Colon (tissue), 2 donors: ENCODE measurements at regions not wholly inside any gene's neighbourhood (a gene's known extent, or its start where the extent isn't known, plus 50 kb on each side); places are given as distances from the start of the nearest gene placed in this dataset.
"Not testable (repeated sequence)": the region's sequence is repeated elsewhere in the genome, so short reads cannot be mapped to it uniquely, and the experiment has no call there.

Source experiments
- FAIRE-seq: peaks from 2 replicates; lab custom pipeline; 2012; peaks lifted over from hg19 to GRCh38; lab: Jason Lieb, UNC
- donor health status: control.
- donor health status: control.

DNA sequence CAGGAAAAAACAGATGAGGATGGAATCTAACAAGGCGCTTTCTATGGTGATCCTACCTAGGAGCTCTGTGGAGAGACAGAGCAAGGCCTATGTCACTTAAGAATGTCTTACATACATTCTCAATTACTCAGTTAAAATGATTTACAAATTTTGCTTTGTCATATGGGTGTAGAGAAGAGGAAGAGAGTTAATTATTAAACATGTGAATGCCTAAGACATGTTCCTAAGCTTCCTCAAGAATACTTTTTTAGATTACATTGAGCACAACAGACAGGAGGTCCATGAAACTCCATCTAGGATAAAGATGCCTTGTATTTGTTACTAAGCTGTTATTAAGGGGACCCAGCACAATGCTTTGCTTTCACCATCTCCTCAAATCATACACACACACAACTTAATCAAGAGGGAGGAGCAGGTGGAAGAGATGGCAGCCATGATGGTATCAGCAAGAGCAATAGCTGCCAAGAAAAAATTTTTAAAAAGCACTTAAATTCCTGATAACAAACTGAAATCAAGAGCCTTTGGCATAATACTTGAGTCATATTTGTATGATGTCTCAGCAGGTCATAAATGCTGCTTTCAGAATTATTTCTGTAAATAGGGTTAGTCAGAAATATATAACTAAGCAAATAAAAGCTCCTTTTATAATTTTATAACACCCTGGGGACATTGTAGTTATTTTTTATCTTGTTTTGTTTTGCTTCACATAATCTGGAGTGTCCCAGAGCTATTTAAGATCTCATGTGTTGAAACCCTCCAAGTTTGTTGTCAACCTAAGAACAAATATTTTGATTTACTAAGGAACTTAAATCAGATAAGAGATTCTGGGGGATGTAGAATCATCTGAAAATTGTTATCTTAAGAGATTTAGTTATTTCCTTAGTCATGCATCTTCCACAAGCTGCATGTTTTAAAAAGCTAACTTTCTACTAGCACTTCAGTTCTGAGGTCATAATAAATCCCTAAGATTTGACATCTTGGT, 70.0 kb upstream of the CD2AP start:
- FAIRE-seq = no peak

DNA sequence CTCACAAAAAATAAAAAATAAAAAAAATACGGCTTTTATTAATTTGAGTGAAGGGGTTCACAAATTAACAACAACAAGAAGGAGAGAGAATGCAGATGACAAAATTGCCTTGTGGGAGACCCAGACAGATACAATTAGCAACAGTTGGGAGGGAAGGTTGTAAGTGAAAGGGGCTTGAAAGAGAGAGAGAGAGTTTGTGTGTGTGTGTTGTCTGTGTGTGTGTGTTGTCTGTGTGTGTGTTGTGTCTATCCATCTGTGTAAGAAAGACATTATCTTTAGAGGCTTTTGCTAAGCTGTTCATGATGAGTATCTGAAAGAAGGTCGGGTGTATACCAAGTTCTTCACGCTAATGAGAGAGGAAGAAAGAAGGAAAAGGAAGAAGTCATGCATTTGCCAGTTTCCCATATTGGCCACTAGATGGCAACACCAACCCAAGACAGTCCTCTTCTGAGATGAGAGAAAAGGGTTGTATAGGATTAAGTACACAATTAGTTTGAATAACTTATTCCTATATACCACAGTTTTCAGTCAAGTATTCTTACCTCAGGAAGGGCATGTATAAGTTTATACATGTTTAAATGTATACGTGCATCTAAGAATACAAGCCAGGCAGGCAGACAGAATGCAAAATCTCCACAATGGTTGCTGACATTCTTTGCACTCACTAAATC, 63.7 kb upstream of the CD2AP start:
- FAIRE-seq = peak; percentile 58

DNA sequence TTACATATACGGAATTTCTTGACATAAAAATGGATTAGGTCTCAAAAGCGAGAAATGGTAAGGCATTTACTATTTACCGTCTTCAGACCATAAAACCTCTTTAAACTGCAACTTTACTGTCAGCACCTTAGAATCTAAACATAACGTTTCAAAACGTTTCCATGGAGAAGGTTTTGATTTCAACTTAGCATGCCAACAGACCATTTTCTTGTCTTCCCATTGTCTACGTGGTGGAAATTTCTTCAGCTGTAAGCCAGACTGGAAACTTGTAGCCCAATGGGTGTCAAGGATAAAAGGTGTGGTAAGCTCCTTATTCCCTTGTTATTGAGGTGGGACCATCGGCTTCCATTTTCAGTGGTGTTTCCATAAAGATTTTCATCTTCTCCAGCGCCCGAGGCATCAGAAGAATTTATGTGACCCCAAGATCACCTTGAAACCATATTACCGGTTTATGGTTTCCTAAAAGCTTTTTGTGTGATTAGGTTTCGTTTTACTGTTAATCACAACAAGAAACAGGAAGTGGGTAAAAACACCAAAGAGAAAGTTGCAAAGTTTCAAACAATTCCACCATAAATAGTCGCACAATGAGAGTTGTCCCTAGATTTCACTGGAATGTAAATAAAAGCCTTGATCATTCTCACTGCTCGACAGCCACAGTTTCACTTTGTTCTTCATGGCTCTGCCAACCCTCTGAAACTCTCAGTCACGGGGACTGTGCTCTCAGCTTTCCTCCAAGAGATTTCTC, 63.0 kb upstream of the CD2AP start:
- peak; percentile 49 for FAIRE-seq

DNA sequence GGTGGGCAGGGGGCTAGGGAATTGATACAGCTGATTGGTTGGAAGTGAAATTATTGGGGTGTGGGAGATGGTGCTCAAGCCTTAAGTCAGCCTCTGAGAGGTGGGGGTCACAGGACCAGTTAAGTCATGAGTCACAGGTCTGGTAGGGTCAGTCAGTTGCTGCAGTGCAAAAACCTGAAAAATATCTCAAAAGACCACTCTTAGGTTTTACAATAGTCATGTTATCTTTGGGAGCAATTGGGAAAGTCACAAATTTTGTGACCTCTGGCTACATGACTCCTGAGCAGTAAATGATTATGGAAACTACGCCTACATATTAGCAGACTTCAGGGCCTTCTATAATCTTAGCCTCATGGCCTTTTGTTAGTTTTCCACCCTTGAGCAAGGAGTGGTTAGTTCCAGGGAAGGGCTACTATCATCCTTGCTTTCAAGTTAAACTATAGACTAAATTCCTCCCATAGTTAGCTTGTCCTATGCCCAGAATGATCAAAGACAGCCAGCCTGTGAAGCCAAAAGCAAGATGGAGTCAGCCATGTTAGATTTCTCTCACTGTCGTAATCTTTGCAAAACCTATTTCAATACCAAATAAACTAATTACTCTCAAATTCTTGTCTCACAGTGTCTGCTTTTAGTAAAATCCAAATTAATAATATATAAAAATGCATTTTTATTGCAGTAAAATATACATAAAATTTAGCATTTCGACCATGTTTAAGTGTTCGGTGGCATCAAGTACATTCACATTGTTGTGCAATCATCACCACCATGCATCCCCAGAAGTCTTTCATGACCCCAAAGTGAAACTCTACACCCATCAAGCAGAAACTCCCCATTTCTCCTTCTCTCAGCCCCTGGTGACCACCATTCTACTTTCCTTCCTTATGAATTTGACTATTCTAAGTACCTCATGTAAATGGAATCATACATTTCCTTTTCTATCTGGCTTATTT, 60.9 kb upstream of the CD2AP start:
- no peak for FAIRE-seq

DNA sequence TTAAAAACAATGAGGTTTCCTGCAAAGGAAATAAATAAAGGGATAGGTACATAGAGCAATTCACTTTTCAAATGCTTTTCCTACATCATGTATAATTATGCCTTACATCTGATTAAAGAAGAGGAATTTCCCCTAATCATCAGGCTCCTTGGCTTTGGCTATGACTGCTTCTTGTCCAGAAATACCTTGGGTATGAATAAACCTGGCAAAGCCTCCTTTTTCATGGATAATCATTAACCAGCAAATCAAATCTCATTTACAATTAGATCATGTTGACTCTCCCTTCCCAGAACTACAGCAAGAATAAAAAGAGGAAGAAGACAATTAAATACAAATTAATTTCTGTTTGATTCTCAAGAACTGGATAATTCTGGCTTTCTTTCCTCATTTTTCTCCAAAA, 58.0 kb upstream of the CD2AP start:
- no peak for FAIRE-seq

DNA sequence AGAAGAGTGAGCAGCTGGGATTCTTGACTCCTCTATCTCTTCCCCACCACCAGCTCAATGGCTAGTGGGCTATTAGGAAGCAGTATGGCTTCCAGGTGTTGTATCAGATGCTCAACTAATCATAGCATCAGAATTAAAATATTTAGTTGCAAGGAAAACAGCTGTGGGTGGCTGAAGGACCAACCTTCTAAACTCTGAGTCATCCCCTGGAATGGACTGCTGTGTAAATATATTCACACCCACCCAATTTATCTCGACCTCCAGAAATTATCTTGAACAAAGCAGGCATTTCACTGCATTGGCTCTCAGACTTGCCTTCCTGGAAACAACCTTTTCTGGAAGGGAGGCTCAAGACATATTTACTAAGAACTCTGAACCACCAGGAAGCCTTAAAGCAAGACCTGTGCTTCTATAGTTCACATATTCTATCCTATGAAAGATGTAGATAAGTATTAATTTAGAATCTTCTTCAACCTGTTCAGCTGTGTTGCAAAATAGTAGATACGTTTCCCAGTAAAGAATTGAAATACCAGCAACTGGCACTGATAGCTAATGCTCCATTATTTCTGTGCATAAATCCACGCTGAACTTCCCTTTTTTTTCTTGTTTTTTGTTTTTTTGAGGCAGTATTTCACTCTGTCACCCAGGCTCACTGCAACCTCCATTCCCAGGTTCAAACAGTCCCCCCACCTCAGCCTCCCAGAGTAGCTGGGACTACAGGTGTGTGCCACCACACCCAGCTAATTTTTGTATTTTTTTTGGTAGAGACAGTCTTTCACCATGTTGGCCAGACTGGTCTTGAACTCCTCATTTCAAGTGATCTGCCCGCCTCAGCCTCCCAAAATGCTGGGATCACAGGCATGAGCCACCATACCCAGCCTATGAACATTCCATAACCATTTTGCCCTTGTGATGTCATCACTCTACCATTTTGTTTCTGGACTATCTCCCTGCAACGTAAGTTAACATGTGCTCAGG, 56.9 kb upstream of the CD2AP start:
- no peak for FAIRE-seq

DNA sequence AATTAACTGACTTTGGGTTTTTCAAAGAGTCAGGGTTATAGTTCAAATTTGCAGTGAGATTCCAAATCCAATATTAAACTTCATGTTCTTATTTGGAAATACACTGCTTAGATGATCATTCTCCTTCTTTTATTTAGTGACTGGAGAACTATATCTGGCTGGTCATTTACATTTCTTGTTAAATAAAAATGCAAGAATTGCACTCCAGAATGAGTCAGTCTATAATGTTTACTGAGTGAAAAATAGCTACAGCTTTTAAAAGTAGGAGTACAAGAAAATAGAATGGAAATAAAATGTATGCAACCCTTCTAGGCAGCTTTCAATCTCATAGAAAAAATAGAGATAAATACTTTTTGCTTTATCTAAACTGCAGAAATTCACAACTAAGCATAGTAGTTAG, 54.5 kb upstream of the CD2AP start:
- FAIRE-seq = no peak

DNA sequence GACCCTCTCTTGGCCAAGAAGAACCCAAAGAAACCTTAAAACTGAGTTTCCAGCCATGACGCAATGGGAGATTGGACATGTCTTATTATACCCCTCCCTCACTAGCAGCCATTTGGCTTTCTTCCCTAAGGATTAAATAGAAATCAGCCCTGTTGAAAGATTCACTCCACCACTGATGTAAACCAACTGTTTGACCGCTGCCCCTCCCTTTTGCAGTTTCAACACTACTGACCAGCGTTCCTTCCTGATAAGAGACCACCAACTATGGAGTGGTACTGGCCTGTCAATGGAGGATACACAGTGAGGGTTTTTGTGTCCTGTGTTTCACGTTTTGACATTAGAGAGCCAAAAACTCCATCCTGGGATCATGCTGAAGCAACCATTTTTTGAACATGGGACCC, 53.2 kb upstream of the CD2AP start:
- no peak for FAIRE-seq

DNA sequence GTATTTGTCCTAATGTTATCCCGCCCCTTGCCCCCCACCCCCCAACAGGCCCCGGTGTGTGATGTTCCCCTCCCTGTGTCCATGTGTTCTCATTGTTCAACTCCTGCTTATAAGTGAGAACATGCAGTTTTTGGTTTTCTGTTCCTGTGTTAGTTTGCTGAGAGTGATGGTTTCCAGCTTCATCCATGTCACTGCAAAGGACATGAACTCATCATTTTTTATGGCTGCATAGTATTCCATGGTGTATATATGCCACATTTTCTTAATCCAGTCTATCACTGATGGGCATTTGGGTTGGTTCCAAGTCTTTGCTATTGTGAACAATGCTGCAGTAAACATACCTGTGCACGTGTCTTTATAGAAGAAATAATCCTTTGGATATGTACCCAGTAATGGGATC, 51.9 kb upstream of the CD2AP start:
- FAIRE-seq = not testable (repeated sequence)

DNA sequence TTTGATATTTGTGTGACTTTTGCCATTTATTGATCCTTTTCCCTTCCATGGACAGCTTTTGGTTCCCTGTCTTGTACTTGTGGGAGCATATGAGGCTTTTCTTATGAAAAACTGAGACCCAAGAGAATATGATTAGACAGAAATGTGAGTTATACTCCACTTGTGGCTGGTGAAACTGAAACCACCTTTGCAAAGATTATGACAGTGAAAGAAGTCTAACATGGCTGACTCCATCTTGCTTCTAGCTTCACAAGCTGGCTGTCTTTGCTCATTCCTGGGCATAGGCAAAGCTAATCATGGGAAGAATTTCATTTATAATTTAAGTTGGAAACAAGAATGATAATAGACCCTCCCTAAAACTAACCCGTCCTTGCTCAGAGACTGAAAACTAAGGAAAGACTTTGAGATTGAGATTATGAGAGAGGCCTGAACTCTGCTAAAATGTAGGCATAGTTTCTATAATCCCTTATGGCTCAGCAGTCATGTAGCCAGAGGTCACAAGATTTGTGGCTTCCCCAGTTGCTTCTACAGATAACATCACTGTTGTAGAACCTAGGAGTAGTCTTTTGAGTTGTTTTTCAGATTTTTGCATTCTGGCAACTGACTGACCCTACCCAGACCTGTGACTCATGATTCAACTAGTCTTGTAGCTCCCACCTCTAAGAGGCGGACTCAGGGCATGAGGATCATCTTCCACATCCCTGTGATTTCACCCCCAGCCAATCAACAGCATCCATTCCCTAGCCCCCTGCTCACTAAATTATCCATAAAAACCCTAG, 50.9 kb upstream of the CD2AP start:
- no peak for FAIRE-seq

DNA sequence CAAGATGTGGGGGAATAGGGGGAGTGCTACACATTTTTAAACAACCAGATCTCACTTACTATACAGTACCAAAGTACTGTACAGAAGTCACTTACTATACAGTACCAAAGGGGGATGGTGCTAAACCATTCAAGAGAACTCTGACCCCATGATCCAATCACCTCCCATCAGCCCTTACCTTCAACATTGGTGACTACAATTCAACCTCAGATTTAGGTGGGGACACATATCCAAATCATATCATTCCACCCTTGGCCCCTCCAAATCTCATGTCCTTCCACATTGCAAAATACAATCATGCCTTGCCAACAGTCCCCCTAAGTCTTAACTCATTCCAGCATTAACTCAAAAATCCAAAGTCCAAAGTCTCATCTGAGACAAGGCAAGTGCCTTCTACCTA, 49.9 kb upstream of the CD2AP start:
- FAIRE-seq = no peak
